ENCODE measurements at regions not wholly inside any gene's neighbourhood (a gene's known extent, or its start where the extent isn't known, plus 50 kb on each side); places are given as distances from the start of the nearest gene placed in this dataset.
A peak's percentile ranks its signal among the peaks of the same experiment; 100 is the strongest.

DNA sequence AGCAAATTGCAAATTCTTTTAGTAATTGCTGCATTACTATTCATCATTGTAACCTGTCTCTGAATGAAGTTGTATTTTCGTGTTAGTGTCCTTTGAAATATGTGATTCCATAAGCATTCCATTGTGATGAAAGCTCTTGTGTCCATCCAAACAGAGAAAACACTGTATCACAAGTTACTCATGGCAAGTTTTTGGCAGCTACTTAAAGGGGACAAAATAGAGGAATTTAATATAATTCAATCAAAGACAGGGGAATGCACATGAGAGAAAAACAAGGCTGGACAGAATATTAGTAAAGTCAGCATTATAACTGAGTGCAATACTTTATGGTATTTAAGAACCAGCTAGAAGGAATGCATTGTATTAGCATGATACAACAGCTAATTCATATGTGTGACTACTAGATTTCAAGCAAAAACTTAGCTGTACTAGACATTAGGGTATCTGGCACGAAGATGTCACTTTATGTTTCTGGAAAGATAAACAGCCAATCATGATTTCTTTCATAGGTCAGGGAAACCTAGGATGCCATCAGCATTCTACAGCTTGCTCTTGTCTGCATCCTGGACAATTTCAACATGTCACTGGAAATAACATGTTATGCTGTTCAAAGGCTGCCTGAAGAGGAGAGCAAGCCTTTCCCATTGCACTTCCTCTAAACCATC, 270.6 kb upstream of the MARCKS start:
- H3K4me3 ChIP-seq (ENCODE audit: low read depth, low read length): no peak overlapping the region
- TF ChIP-seq, protein P1, sequence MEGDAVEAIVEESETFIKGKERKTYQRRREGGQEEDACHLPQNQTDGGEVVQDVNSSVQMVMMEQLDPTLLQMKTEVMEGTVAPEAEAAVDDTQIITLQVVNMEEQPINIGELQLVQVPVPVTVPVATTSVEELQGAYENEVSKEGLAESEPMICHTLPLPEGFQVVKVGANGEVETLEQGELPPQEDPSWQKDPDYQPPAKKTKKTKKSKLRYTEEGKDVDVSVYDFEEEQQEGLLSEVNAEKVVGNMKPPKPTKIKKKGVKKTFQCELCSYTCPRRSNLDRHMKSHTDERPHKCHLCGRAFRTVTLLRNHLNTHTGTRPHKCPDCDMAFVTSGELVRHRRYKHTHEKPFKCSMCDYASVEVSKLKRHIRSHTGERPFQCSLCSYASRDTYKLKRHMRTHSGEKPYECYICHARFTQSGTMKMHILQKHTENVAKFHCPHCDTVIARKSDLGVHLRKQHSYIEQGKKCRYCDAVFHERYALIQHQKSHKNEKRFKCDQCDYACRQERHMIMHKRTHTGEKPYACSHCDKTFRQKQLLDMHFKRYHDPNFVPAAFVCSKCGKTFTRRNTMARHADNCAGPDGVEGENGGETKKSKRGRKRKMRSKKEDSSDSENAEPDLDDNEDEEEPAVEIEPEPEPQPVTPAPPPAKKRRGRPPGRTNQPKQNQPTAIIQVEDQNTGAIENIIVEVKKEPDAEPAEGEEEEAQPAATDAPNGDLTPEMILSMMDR (IDR thresholded peaks at IDR 0.05; ENCODE audit: control insufficient read depth, extremely low read depth, insufficient read depth): no peak
- DNase-seq (ENCODE audit: low read depth): no peak

DNA sequence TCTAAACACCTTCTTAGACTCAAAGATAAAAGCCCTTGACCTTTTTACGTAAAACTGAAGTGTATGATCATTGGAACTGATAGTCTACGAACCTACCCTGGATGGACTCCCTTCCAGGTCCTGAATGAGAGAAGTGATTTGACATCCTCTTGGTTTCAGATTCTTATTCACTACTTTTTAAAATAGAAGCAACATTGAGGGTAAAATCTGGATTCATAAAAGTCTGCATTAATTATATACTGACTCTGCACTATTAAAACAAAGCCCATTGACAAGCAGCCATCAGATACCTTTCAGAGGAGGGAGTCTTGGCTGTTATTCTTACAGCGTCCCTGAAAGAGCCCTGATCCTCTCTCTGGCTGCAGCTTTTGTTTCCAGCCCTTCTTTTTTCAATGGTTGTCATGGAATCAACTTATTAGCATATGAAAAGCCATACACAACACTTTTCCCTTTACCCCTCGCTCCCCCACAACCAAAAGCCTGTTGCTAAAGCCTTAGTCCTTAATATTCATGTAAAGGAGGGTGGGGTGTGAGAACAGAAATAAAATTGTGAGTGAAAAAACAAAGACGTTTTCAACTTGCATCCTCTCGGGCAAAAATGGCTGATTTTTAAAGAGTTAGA, 270.0 kb upstream of the MARCKS start:
- DNase-seq (ENCODE audit: low read depth): no peak
- H3K4me3 ChIP-seq (ENCODE audit: low read depth, low read length): no peak overlapping the region
- TF ChIP-seq, protein P1 (IDR thresholded peaks at IDR 0.05; ENCODE audit: control insufficient read depth, extremely low read depth, insufficient read depth): no peak

DNA sequence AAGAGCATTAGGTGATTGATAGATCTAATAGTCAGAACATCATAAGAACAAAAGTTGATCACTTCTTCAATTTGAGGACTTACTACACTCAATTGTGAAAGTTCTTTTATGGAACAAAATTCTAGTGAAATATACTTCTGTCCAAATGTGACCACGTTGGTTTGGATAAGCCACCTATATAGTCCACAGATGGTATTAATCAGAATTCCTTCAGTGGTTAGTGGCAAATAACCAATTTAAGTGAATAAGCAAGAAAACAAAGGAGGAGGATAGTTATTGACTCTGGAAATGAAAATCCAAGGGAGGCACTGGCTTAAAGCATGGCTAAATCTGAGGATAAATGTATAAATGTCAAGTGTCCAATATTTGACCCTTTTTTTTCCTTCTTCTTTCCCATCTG, 268.5 kb upstream of the MARCKS start:
- H3K4me3 ChIP-seq (ENCODE audit: low read depth, low read length): no peak overlapping the region
- TF ChIP-seq, protein P1 (IDR thresholded peaks at IDR 0.05; ENCODE audit: control insufficient read depth, extremely low read depth, insufficient read depth): no peak
- no peak for DNase-seq (ENCODE audit: low read depth)

DNA sequence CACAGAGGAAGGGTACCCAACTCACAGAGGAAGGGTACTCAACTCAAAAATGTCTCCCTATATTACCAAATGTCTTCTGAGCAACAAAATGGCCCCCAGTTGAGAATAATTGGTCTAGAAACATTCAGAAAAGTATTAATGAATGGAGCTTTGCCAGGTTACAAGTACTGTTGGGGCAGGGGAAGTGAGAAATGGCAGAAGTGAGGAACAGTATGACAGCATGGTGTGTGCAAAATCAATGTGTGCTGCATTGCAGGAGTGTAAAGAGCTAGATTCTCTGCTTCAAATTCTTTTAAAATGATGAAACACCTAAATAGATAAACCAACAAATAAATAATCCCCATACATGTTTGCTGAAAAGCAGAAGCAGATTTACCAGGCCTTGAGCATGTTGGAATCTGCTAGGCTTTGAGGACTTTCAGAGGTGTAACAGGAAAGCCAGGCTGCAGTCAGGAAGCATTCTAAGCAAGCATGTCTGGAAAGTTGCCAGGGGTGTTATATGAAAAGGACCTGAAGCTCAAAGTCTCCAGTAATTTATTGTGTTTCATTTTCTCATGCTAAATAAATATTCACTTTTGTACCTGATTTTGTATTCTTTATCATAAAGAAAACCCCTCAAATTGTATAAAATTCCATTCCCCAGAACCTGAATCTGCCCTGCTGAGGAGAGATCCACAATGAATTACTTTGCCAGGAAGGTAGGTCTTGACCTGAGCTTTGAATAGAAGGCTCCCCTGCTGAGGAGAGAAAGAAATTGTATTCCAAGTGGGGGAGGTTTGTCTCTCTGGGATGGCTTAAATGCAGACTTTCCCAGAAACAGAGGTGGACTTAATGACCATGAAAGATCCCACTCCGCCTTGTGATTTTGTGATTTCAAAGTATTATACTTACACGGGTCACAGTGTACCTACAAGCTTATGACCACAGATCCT, 265.0 kb upstream of the MARCKS start:
- H3K4me3 ChIP-seq (ENCODE audit: low read depth, low read length): no peak overlapping the region
- peak; percentile 32 for DNase-seq (ENCODE audit: low read depth)
- TF ChIP-seq, protein P1 (IDR thresholded peaks at IDR 0.05; ENCODE audit: control insufficient read depth, extremely low read depth, insufficient read depth): no peak

DNA sequence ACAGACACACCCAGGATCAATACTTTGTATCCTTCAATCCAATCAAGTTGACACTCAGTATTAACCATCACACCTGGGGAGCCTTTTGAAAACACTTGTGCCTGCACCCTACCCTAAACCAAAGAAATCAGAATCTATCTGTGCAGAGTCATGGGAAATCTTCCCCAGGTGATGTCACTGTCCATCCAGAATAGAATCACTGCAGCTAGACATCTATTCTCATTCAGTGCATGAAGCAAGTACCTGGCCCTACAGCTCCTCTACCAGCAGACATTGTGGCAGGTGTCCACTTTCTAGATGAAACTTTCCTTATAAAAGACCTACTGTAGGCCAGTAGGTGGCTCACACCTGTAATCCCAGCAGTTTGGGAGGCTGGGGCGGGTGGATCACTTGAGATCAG, 262.4 kb upstream of the MARCKS start:
- DNase-seq (ENCODE audit: low read depth): no peak

DNA sequence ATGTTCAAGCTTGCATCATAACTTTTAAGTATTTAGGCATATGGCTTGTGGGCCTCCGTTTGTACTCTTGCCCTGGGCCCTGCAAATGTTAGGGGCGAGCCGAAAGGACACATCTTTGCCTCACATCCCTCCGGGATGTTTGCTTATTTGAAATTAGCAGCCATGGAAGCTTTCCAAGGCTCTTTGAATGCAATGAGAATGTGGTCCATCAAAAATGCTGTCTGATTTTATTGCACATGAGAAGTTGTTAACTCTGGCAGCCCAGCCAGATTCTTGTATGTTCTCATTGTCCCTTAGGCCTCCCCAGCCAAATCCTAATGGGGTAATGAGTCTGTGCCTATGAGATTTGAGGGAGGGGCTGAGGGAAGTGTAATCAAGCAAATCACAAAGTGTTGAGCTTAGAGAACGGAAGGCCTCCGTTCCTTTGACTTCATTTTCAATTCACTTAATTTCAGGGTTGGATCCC, 261.2 kb upstream of the MARCKS start:
- H3K4me3 ChIP-seq (ENCODE audit: low read depth, low read length): no peak overlapping the region
- TF ChIP-seq, protein P1 (IDR thresholded peaks at IDR 0.05; ENCODE audit: control insufficient read depth, extremely low read depth, insufficient read depth): no peak
- DNase-seq (ENCODE audit: low read depth): no peak

More for the DNA sequence above, 262.4 kb upstream of the MARCKS start:
- TF ChIP-seq, protein P1 (IDR thresholded peaks at IDR 0.05; ENCODE audit: control insufficient read depth, extremely low read depth, insufficient read depth): 0 out of 2 replicates have a peak, but pooled peaks have one; percentile 1
- H3K4me3 ChIP-seq (ENCODE audit: low read depth, low read length): no peak overlapping the region
